ENCODE measurements at regions not wholly inside any gene's neighbourhood (a gene's known extent, or its start where the extent isn't known, plus 50 kb on each side); places are given as distances from the start of the nearest gene placed in this dataset.
"Not testable (repeated sequence)": the region's sequence is repeated elsewhere in the genome, so short reads cannot be mapped to it uniquely, and the experiment has no call there.

- no peak for DNase-seq
Observed at GRCh38 chr12:92253301-92253700, 107.7 kb upstream of the BTG1 start.

DNA sequence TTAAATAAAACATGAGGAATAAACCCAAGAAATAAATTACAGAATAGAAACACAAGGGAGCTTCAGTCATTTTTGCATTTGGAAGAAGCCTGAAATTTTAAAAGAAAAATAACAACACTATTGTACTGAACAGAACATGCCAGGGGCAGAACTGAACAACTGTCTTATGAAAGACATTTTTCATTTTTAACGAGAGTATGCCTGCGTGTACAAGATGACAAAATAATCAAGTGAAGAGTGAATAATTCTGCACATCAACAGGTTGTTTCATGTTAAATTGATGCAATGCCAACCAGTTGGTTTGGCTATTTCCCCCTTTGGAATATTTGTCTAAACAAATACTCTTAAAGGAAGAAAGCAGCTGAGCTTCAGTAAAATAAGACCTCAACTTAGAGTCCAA is 103.3 kb upstream of the BTG1 start:
- DNase-seq, result no peak

GRCh38 chr12:92244036-92244435 is 98.4 kb upstream of the BTG1 start:
- DNase-seq, result no peak

DNA sequence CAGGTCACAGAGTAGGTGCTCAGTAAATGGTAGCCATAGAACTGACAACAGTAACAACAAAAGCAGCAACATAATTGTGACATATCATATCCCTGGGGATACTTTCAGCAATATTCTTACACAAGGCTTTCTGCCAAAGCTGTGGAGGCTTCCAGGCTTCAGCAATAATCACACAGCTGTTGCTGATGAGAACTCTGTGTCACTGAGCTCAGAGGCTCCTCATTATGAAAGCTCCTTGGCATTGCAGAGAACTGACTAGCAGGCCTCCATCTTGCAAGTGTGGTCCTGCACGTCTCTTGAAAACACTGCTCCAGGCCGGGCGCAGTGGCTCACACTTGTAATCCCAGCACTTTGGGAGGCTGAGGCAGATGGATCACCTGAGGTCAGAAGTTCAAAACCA is 97.3 kb upstream of the BTG1 start:
- DNase-seq, result no peak

- no peak for DNase-seq
Observed at GRCh38 chr12:92237762-92238523, 92.3 kb upstream of the BTG1 start.

GRCh38 chr12:92237262-92237661 is 91.6 kb upstream of the BTG1 start:
- no peak for DNase-seq

GRCh38 chr12:92235703-92236472 is 90.2 kb upstream of the BTG1 start:
- no peak for DNase-seq

DNA sequence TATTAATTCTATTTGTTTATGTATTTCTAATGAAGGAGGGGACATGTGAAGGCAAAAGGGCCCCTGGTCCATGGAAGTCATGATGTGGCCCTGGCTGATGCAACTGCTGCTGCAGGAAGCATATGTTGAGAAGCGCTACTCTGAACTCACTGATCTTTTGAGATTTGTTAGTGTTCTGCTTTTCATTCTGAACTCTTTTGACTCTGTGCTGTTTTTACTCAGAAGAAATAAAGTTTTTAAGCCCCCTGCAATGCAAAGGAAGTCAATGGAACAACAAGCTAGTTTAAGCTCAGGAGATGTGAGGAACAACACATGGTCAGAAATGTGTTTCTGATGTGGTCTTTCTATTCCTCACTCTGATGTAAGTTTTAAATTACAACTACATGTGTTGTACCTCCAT is 88.9 kb upstream of the BTG1 start:
- peak in 1 of 2 experiments; percentile 19 for DNase-seq

- no peak for DNase-seq
Observed at GRCh38 chr12:92233346-92234015, 87.8 kb upstream of the BTG1 start.

DNA sequence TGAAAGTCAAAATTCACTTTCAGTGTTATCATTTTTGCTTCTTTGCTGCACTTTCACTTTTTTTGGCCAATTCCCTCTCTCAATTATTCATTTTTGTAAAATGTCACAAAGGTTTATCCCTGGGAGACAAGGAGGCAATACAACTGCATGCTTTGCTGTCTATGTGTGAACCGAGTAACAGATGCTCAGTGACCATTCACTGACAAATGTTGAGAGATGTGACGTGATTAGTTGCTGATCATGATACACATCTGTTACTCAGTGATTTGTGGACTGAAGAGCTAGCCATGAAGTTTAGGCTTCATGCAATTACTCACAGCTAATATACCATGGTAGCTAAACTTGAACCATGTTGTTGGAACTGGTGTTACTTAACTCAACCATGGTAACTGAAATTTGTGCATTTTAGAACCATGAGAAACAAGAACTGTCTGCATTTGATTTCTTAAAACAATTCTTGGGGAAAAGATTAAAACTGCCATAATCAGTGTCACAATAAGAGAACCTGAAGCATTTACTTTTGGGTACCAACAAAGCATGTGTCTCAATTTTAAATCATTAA is 86.8 kb upstream of the BTG1 start:
- DNase-seq, result not testable (repeated sequence)

- DNase-seq, result not testable (repeated sequence)
Observed at GRCh38 chr12:92231945-92232344, 86.3 kb upstream of the BTG1 start.

DNA sequence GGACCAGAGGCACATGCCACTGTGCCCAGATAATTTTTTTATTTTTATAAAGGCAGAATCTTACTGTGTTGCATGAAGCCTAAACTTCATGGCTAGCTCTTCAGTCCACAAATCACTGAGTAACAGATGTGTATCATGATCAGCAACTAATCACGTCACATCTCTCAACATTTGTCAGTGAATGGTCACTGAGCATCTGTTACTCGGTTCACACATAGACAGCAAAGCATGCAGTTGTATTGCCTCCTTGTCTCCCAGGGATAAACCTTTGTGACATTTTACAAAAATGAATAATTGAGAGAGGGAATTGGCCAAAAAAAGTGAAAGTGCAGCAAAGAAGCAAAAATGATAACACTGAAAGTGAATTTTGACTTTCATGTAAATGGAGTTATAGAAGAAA is 85.9 kb upstream of the BTG1 start:
- not testable (repeated sequence) for DNase-seq

DNA sequence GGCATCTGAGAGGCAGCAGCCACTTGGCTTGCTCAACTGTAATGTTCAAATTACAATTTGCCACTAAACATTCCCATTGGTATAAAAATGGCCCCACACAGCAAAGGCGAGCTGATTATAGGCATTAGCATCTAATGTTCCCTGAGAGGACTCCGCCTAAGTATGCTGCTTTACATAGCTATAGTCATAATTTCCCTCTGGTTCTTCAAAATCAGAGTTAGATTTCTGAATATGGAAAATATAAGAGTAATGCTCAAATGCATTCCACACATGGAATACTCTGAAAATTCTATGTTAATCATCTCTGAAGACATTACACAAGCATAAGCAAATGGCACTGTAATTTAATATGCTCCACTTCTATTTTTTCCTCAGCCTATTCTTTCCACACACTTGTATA is 83.7 kb upstream of the BTG1 start:
- no peak for DNase-seq

GRCh38 chr12:92226961-92227360 is 81.3 kb upstream of the BTG1 start:
- no peak for DNase-seq

DNA sequence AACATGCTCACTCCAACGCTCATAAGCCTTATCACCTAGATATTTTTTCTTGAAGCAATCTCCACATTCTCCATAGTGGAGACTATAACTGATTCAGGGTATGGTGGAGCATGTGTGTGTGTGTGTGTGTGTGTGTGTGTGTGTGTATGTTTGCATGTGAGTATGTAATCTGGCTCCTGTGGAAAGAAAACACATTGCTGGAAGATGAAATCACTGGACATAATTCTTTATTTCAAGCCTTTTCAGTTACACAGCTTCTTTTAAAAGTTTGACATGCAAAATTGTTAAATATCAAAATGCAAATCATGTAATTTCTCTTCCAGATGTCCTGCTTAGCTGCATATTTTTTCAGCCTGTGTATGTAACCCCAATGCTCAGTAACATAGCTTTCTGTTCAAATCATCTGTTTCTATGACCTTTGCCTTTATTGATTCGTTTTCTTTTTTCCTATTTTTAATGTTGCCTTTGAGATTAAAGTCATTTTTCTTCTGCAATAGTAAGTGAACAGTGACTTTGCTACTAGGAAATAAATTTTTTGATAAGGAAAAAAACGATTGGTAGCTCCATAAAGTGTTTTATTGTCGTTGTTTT is 80.5 kb upstream of the BTG1 start:
- DNase-seq, result no peak

DNA sequence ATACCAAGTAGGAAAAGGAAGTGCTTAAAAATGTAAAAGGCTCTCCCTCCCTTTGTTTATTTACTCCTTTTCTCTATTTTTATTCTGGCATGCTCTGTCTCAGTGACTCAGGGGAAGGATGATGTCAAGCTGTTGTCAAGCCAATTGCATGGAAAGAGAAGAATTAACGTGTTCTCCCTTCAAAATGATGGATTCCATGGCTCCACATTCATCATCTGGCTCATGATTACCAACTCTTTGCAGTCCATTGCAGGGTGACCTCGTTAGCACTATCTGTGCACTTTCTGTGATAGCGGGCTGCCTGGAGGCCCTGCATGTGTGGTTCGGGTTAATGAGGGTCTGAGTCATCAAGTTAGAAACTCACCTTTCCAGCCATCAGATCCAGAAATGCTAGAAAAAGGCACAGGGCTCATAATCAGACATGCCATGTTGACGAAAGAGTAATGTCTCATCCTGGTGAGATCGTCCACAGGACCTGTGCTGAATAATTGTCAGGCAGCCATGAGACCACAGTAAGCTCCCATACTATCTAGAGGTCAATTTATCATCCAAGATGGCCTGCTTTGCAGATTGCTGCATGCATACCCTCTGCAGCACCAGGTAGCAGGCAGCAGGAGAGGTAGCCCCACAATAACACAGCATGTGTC is 79.2 kb upstream of the BTG1 start:
- DNase-seq, result no peak

- DNase-seq, result no peak
Observed at GRCh38 chr12:92223481-92223880, 77.8 kb upstream of the BTG1 start.

DNA sequence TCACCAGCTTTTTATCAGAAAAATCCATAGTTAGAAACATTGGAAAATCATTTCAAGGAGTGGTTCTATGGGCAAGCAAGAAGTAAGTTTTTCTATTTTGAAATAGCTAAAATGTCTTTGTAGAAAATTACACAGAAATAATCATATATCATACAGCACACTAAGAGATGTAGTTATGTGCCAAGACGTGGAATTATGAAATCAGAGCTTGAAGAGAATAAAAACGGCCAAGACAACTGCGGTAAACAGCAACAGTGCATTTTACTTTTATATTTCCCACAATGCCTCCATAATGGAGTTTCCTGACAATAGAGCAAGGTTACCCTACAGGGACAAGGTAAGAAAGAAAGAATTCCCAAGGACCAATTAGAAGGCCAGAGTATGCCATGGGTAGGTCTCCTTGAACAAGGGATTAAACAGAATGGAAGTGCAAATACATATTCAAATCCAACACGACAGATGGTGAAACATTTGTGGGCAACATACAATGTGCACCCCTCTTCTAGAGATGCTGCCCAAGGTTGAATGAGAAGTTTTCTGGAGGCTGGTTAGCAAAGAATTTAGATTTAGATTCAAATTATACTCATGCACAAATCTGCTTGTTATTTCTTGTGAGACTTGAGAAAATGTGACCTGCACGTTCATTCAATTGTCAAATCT is 76.1 kb upstream of the BTG1 start:
- DNase-seq, result no peak

DNA sequence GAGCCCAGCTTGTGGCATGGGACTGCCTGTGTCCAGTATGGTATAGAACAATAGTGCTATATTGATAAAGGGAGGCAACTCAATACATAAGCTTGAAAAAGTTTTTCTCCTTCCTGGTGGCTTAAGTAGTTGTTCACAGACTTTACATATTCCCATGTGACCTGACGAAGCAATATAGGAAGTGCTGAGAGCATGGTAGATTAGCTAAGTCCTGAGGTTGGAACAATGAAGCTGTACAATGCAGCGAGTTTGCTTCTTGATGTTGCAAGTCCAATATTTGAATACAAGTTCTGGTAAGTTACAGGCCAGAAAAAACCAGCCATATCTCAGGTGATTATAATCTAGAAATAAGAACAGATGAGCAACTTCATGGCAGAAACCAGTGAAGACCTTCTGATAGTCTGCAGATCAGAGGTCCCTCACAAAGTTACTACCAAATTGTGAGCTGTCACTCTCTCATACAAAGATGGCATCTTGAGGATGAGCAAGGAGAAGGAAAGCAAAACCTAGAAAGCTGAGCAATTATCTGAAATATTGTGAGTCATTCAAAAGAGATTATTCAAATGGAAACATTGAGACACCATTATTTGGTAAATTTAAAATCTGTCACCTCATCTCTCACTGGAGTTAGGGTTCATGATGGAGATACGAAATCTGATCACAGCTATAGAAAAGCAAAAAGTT is 72.9 kb upstream of the BTG1 start:
- no peak for DNase-seq

DNA sequence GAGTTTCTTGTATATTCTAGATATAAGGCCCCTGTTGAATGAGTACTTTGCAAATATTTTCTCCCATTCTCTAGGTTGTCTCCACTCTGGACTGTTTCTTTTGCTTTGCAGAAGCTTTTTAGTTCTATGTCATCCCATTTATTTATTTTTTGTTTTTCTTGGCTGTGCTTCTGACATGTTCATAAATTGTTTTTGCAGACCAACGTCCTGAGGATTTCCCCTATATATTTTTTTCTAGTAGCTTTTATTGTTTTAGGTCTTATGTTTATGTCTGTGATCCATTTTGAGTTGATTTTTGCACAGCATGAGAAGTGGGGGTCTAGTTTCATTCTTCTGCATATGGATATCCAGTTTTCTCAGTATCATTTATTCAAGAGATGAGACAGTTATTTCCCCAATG is 70.4 kb upstream of the BTG1 start:
- DNase-seq, result no peak

GRCh38 chr12:92215358-92215757 is 69.7 kb upstream of the BTG1 start:
- DNase-seq, result no peak

Data from stimulated activated CD4-positive, alpha-beta T cell treated with anti-CD3 and anti-CD28 coated beads, Interleukin-4, amount 100 ng/mL, for 4 hours (primary cell).